SK-N-SH treated with all-trans-retinoic acid at 6 μM for 48 hours (cell line): ENCODE measurements at regions not wholly inside any gene's neighbourhood (a gene's known extent, or its start where the extent isn't known, plus 50 kb on each side); places are given as distances from the start of the nearest gene placed in this dataset.

Experiments used
- ARNTL ChIP-seq: fragments of 450-650 bp; formaldehyde crosslinking; IDR thresholded peaks from 2 replicates; pipeline ENCODE4 v1.5.0; 2020; ENCODE audit warnings: low read depth, mild to moderate bottlenecking, moderate library complexity, borderline replicate concordance
- CSDC2 ChIP-seq: fragments of 250-450 bp; sonication (Bioruptor Pico); IDR thresholded peaks from 2 replicates; pipeline ENCODE4 v1.5.0; 2020; ENCODE audit warnings: mild to moderate bottlenecking, moderate library complexity
- ESRRG ChIP-seq: fragments of 250-450 bp; sonication (Bioruptor Pico); IDR thresholded peaks from 2 replicates; pipeline ENCODE4 v1.6.1; 2021; ENCODE audit warnings: mild to moderate bottlenecking
- OSR1 ChIP-seq: fragments of 250-450 bp; sonication (Bioruptor Pico); IDR thresholded peaks from 2 replicates; pipeline ENCODE4 v1.8.0; 2022; ENCODE audit warnings: moderate library complexity, mild to moderate bottlenecking, inconsistent platforms
- PPARA ChIP-seq: fragments of 250-450 bp; sonication (Bioruptor Pico); IDR thresholded peaks from 2 replicates; pipeline ENCODE4 v1.5.0; 2020; ENCODE audit warnings: mild to moderate bottlenecking, borderline replicate concordance
- RARB ChIP-seq: fragments of 250-450 bp; sonication (Bioruptor Pico); IDR thresholded peaks from 2 replicates; pipeline ENCODE4 v1.8.0; 2021; ENCODE audit warnings: mild to moderate bottlenecking, moderate library complexity
- SNAI2 ChIP-seq: fragments of 250-450 bp; sonication (Bioruptor Pico); IDR thresholded peaks from 2 replicates; pipeline ENCODE4 v1.5.0; 2020; ENCODE audit warnings: mild to moderate bottlenecking, moderate library complexity
- TCF4 ChIP-seq: fragments of 250-450 bp; sonication (Bioruptor Pico); IDR thresholded peaks from 2 replicates; pipeline ENCODE4 v1.8.0; 2021; ENCODE audit warnings: mild to moderate bottlenecking, moderate library complexity, borderline replicate concordance
- ZFP30 ChIP-seq: fragments of 450-650 bp; formaldehyde crosslinking; IDR thresholded peaks from 2 replicates; pipeline ENCODE4 v1.5.0; 2022; ENCODE audit warnings: mild to moderate bottlenecking, moderate library complexity
- ZNF70 ChIP-seq: fragments of 450-650 bp; formaldehyde crosslinking; IDR thresholded peaks from 2 replicates; pipeline ENCODE4 v1.5.0; 2020; ENCODE audit warnings: mild to moderate bottlenecking, moderate library complexity
- TF ChIP-seq, protein P1 (sequence below): fragments of 250-450 bp; sonication (Bioruptor Pico); IDR thresholded peaks from 2 replicates; pipeline ENCODE4 v1.5.1; 2020; ENCODE audit warnings: low read depth, mild to moderate bottlenecking, moderate library complexity
- TF ChIP-seq, protein P2 (sequence below): fragments of 250-450 bp; sonication (Bioruptor Pico); IDR thresholded peaks from 2 replicates; pipeline ENCODE4 v1.8.0; 2020; ENCODE audit warnings: mild to moderate bottlenecking, moderate library complexity, borderline replicate concordance
- TF ChIP-seq, protein P3 (sequence below): fragments of 250-450 bp; sonication (Bioruptor Pico); IDR thresholded peaks from 2 replicates; pipeline ENCODE4 v1.5.1; 2021; ENCODE audit warnings: mild to moderate bottlenecking, moderate library complexity

GRCh38 chr18:6509832-6510231 lies 95.1 kb upstream of the L3MBTL4 start:
- TF ChIP-seq ESRRG (CRISPR knock-in tag) (no peak), PPARA (CRISPR knock-in tag) (no peak), OSR1 (CRISPR knock-in tag) (no peak), ZFP30 (CRISPR knock-in tag) (no peak), ARNTL (no peak), RARB (CRISPR knock-in tag) (no peak), ZNF70 (CRISPR knock-in tag) (no peak), SNAI2 (no peak), TCF4 (CRISPR knock-in tag) (peak; percentile 61), CSDC2 (no peak)
- TF ChIP-seq, protein P1, sequence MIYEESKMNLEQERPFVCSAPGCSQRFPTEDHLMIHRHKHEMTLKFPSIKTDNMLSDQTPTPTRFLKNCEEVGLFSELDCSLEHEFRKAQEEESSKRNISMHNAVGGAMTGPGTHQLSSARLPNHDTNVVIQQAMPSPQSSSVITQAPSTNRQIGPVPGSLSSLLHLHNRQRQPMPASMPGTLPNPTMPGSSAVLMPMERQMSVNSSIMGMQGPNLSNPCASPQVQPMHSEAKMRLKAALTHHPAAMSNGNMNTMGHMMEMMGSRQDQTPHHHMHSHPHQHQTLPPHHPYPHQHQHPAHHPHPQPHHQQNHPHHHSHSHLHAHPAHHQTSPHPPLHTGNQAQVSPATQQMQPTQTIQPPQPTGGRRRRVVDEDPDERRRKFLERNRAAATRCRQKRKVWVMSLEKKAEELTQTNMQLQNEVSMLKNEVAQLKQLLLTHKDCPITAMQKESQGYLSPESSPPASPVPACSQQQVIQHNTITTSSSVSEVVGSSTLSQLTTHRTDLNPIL (CRISPR knock-in tag), result no peak
- TF ChIP-seq, protein P2, sequence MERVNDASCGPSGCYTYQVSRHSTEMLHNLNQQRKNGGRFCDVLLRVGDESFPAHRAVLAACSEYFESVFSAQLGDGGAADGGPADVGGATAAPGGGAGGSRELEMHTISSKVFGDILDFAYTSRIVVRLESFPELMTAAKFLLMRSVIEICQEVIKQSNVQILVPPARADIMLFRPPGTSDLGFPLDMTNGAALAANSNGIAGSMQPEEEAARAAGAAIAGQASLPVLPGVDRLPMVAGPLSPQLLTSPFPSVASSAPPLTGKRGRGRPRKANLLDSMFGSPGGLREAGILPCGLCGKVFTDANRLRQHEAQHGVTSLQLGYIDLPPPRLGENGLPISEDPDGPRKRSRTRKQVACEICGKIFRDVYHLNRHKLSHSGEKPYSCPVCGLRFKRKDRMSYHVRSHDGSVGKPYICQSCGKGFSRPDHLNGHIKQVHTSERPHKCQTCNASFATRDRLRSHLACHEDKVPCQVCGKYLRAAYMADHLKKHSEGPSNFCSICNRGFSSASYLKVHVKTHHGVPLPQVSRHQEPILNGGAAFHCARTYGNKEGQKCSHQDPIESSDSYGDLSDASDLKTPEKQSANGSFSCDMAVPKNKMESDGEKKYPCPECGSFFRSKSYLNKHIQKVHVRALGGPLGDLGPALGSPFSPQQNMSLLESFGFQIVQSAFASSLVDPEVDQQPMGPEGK (CRISPR knock-in tag), result no peak
- TF ChIP-seq, protein P3, sequence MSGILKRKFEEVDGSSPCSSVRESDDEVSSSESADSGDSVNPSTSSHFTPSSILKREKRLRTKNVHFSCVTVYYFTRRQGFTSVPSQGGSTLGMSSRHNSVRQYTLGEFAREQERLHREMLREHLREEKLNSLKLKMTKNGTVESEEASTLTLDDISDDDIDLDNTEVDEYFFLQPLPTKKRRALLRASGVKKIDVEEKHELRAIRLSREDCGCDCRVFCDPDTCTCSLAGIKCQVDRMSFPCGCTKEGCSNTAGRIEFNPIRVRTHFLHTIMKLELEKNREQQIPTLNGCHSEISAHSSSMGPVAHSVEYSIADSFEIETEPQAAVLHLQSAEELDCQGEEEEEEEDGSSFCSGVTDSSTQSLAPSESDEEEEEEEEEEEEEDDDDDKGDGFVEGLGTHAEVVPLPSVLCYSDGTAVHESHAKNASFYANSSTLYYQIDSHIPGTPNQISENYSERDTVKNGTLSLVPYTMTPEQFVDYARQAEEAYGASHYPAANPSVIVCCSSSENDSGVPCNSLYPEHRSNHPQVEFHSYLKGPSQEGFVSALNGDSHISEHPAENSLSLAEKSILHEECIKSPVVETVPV, result no peak
